SK-N-SH (cell line): ENCODE measurements at regions not wholly inside any gene's neighbourhood (a gene's known extent, or its start where the extent isn't known, plus 50 kb on each side); places are given as distances from the start of the nearest gene placed in this dataset.

Experiments
- CTCF ChIA-PET: fragments of 300-600, 350-600 bp; formaldehyde crosslinking; extraction: SDS; loops from one replicate; lab custom pipeline; 2021; lab: Yijun Ruan, JAX
- POLR2A ChIA-PET: fragments of 350-600 bp; sonication (Branson Sonifier 250); formaldehyde crosslinking; extraction: SDS; loops from one replicate; lab custom pipeline; 2020; ENCODE audit warnings: antibody characterized with exemption, inconsistent platforms; lab: Yijun Ruan, JAX
- DNase-seq: peaks from one replicate; pipeline ENCODE4 v3.0.0; 2012
- H2AFZ ChIP-seq: fragments of 200-600 bp; sonication (generic); 2 replicates; pipeline ENCODE4 v1.8.1; 2016; ENCODE audit warnings: antibody characterized with exemption, mild to moderate bottlenecking, low read depth
- H3F3A ChIP-seq: fragments of 200-600 bp; sonication (generic); replicated peaks from 2 replicates; pipeline ENCODE3; 2016; ENCODE audit warnings: antibody characterized with exemption, mild to moderate bottlenecking; ENCODE audit not compliant: insufficient read depth
- H3K27ac ChIP-seq, 2 experiments: fragments of 200-500 bp in 1 of 2; fragments of 200-600 bp in 1 of 2; sonication (Bioruptor generic) in 1 of 2; sonication (generic), shearing (Covaris generic) in 1 of 2; 2 replicates each; pipeline versions ENCODE4 v1.5.1 to v1.6.1; 2014 to 2016; ENCODE audit warnings: low read depth in 2 of 2, inconsistent platforms in 1 of 2, low read length in 1 of 2, mild to moderate bottlenecking in 1 of 2, mixed read lengths in 1 of 2
- H3K27me3 ChIP-seq: fragments of 200-600 bp; sonication (generic), shearing (Covaris generic); 2 replicates; pipeline ENCODE4 v1.6.1; 2016; ENCODE audit warnings: mixed run types; ENCODE audit not compliant: insufficient read depth
- H3K36me3 ChIP-seq, 2 experiments: fragments of 200-500 bp in 1 of 2; fragments of 200-600 bp in 1 of 2; sonication (Bioruptor generic) in 1 of 2; sonication (generic) in 1 of 2; replicated peaks in 1 of 2; 2 replicates each; pipeline versions ENCODE3 to v1.5.1; 2014 to 2016; ENCODE audit warnings: low read length in 1 of 2, mild to moderate bottlenecking in 1 of 2; ENCODE audit not compliant: insufficient read depth in 2 of 2, control insufficient read depth in 1 of 2
- H3K4me1 ChIP-seq, 2 experiments: fragments of 200-500 bp in 1 of 2; fragments of 200-600 bp in 1 of 2; sonication (Bioruptor generic) in 1 of 2; sonication (generic), shearing (Covaris generic) in 1 of 2; 2 replicates each; pipeline versions ENCODE4 v1.5.1 to v1.6.1; 2014 to 2016; ENCODE audit warnings: low read depth in 1 of 2, low read length in 1 of 2, mixed run types in 1 of 2; ENCODE audit not compliant: insufficient read depth in 2 of 2, control insufficient read depth in 1 of 2
- H3K4me2 ChIP-seq: fragments of 200-600 bp; sonication (generic), shearing (Covaris generic); 2 replicates; pipeline ENCODE4 v1.6.1; 2017; ENCODE audit warnings: mixed run types
- H3K4me3 ChIP-seq, 2 experiments: fragments of 200-500 bp in 1 of 2; fragments of 200-600 bp in 1 of 2; sonication (Bioruptor generic) in 1 of 2; sonication (generic), shearing (Covaris generic) in 1 of 2; 2 replicates each; pipeline versions ENCODE4 v1.5.1 to v1.8.1; 2014 to 2016; ENCODE audit warnings: low read depth in 2 of 2, inconsistent platforms in 1 of 2, low read length in 1 of 2, mild to moderate bottlenecking in 1 of 2, mixed read lengths in 1 of 2, moderate library complexity in 1 of 2
- H3K79me2 ChIP-seq: fragments of 200-600 bp; sonication (generic); 2 replicates; pipeline ENCODE4 v1.8.1; 2017; ENCODE audit warnings: mild to moderate bottlenecking; ENCODE audit not compliant: insufficient read depth
- H3K9ac ChIP-seq: fragments of 200-600 bp; sonication (generic); 2 replicates; pipeline ENCODE4 v1.6.1; 2017; ENCODE audit warnings: mixed run types
- H3K9me2 ChIP-seq: fragments of 200-600 bp; sonication (generic); 2 replicates; pipeline ENCODE4 v1.6.1; 2017; ENCODE audit warnings: mixed run types
- H3K9me3 ChIP-seq: fragments of 200-600 bp; sonication (generic); 2 replicates; pipeline ENCODE4 v1.6.1; 2017; ENCODE audit warnings: mixed run types, mild to moderate bottlenecking, moderate library complexity
- H4K20me1 ChIP-seq: fragments of 200-600 bp; sonication (generic); 2 replicates; pipeline ENCODE4 v1.6.1; 2017; ENCODE audit warnings: mild to moderate bottlenecking, mixed run types; ENCODE audit not compliant: insufficient read depth
- EP300 ChIP-seq, 2 experiments: IDR thresholded peaks; 2 replicates each; pipeline versions ENCODE4 v1.4.0 to v1.6.1; 2012; ENCODE audit warnings: borderline replicate concordance in 1 of 2, low read depth in 1 of 2, low read length in 1 of 2
- FOXJ3 ChIP-seq: sonication (generic); formaldehyde crosslinking; IDR thresholded peaks from 2 replicates; pipeline ENCODE4 v1.5.1; 2020; ENCODE audit warnings: mild to moderate bottlenecking, missing genetic modification reagents
- FOXM1 ChIP-seq: IDR thresholded peaks from 2 replicates; pipeline ENCODE4 v1.4.0; 2012; ENCODE audit warnings: low read depth, mild to moderate bottlenecking
- GABPA ChIP-seq: IDR thresholded peaks from 2 replicates; pipeline ENCODE4 v1.4.0; 2012; ENCODE audit warnings: low read depth, mild to moderate bottlenecking
- GATA2 ChIP-seq: sonication (generic); formaldehyde crosslinking; IDR thresholded peaks from 2 replicates; pipeline ENCODE4 v1.5.0; 2020; ENCODE audit warnings: mild to moderate bottlenecking, missing genetic modification reagents
- JUND ChIP-seq: IDR thresholded peaks from 2 replicates; pipeline ENCODE4 v1.4.0; 2012
- MEF2A ChIP-seq: IDR thresholded peaks from 2 replicates; pipeline ENCODE4 v1.4.0; 2012; ENCODE audit warnings: low read depth, borderline replicate concordance
- MXI1 ChIP-seq: IDR thresholded peaks from 2 replicates; pipeline ENCODE4 v1.6.1; 2012; ENCODE audit warnings: mild to moderate bottlenecking, low read depth, low read length, improper control_type of control experiment
- RAD21 ChIP-seq: IDR thresholded peaks from 2 replicates; pipeline ENCODE4 v1.6.1; 2012; ENCODE audit warnings: mild to moderate bottlenecking, low read length
- RXRA ChIP-seq: IDR thresholded peaks from 2 replicates; pipeline ENCODE4 v1.4.0; 2012; ENCODE audit warnings: low read depth, mild to moderate bottlenecking, borderline replicate concordance
- TCF12 ChIP-seq: IDR thresholded peaks from 2 replicates; pipeline ENCODE4 v1.4.0; 2012
- TEAD4 ChIP-seq: IDR thresholded peaks from 2 replicates; pipeline ENCODE4 v1.4.0; 2012; ENCODE audit warnings: mild to moderate bottlenecking, borderline replicate concordance; ENCODE audit not compliant: insufficient read depth
- WGBS: methylation state at CpG from one replicate; pipeline ENCODE4 v1.1.6; 2017; ENCODE audit warnings: low lambda C conversion rate; 5-methylcytosine and 5-hydroxymethylcytosine counted together
- TF ChIP-seq, protein P1 (sequence below): fragments of 200-600 bp; sonication (generic); IDR thresholded peaks from 2 replicates; pipeline ENCODE4 v1.6.1; 2017; ENCODE audit warnings: antibody characterized with exemption, mild to moderate bottlenecking, moderate library complexity
- TF ChIP-seq, protein P2 (sequence below): IDR thresholded peaks from 2 replicates; pipeline ENCODE4; 2012
- TF ChIP-seq, protein P3 (sequence below): IDR thresholded peaks from 2 replicates; pipeline ENCODE4 v1.4.0; 2012; ENCODE audit warnings: low read depth, borderline replicate concordance

DNA sequence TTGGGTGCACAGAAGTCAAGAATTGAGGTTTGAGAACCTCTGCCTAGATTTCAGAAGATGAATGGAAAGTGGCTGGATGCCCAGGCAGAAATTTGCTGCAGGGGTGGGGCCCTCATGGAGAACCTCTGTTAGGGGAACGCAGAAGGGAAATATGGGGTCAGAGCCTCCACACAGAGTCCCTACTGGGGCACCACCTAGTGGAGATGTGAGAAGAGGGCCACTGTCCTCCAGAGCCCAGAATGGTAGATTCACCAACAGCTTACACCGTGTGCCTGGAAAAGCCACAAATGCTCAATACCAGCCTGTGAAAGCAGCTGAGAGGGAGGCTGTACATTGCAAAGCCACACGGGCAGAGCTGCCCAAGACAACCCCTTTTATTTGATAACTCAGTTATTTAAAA lies 383.5 kb downstream of the TLE4 start:
- H3K27ac ChIP-seq = no peak overlapping the region
- H3F3A ChIP-seq = no peaks in the 10 kb centered on the region
- ChIA-PET POLR2A (no interaction called here), CTCF (interaction anchor here (1.3 kb wide), 1 partner anchor 9 kb away, joined by 3 read pairs; no protein-coding TSS in a partner anchor)
- H3K9me3 ChIP-seq = no peaks in the 10 kb centered on the region
- peak; percentile 24; the same call in 1 of the 2 replicates for TF ChIP-seq RAD21
- TF ChIP-seq, protein P1, sequence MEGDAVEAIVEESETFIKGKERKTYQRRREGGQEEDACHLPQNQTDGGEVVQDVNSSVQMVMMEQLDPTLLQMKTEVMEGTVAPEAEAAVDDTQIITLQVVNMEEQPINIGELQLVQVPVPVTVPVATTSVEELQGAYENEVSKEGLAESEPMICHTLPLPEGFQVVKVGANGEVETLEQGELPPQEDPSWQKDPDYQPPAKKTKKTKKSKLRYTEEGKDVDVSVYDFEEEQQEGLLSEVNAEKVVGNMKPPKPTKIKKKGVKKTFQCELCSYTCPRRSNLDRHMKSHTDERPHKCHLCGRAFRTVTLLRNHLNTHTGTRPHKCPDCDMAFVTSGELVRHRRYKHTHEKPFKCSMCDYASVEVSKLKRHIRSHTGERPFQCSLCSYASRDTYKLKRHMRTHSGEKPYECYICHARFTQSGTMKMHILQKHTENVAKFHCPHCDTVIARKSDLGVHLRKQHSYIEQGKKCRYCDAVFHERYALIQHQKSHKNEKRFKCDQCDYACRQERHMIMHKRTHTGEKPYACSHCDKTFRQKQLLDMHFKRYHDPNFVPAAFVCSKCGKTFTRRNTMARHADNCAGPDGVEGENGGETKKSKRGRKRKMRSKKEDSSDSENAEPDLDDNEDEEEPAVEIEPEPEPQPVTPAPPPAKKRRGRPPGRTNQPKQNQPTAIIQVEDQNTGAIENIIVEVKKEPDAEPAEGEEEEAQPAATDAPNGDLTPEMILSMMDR = peak; percentile 40
- TF ChIP-seq GATA2 (CRISPR knock-in tag) = no peak
- no peak for TF ChIP-seq FOXJ3 (CRISPR knock-in tag)
- no peaks in the 10 kb centered on the region for H4K20me1 ChIP-seq
- no peaks in the 10 kb centered on the region for H3K27me3 ChIP-seq
- no peak for DNase-seq
- no peaks in the 10 kb centered on the region for H3K79me2 ChIP-seq
- H3K36me3 ChIP-seq = no peaks in the 10 kb centered on the region
- no peak overlapping the region for H3K4me2 ChIP-seq
- H2AFZ ChIP-seq = no peak overlapping the region
- 48% methylated on average over 3 of the region's 3 CpGs for WGBS
- H3K9me2 ChIP-seq = no peaks in the 10 kb centered on the region
- H3K9ac ChIP-seq = no peak overlapping the region
- H3K4me1 ChIP-seq = no peaks in the 10 kb centered on the region; a peak in 1 of 4 replicates
- no peak overlapping the region for H3K4me3 ChIP-seq

DNA sequence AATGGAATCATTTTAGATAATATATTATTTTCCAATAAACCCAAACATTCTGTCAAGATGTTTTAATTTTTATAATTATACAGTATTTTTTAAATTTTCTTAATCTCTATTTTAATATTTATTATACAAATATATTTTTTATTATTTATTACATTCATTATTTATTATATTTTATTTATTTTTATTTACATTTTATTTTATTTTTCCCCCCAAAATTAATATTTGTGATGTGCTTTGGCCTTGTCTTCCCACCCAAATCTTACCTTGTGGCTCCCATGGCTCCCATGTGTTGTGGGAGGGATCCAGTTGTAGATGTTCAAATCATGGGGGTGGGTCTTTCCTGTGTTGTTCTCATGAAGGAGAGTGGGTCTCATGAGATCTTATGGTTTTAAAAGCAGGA lies 382.1 kb downstream of the TLE4 start:
- Histone ChIP-seq H3K9me3 (no peaks in the 10 kb centered on the region), H3F3A (no peaks in the 10 kb centered on the region), H2AFZ (no peak overlapping the region), H3K9me2 (no peaks in the 10 kb centered on the region), H4K20me1 (no peaks in the 10 kb centered on the region), H3K27ac (no peak overlapping the region), H3K9ac (no peak overlapping the region), H3K4me1 (no peaks in the 10 kb centered on the region; a peak in 1 of 4 replicates), H3K4me3 (no peak overlapping the region), H3K79me2 (no peaks in the 10 kb centered on the region), H3K4me2 (no peak overlapping the region), H3K27me3 (no peaks in the 10 kb centered on the region), H3K36me3 (no peaks in the 10 kb centered on the region)
- ChIA-PET CTCF (no interaction called here), POLR2A (no interaction called here)
- TF ChIP-seq RAD21 (no peak), TCF12 (no peak), JUND (no peak), MEF2A (no peak), TEAD4 (no peak), GATA2 (CRISPR knock-in tag) (no peak), RXRA (no peak), EP300 (IDR thresholded peaks at IDR 0.05; ENCODE audit: borderline replicate concordance in 1 of 2, low read depth in 1 of 2, low read length in 1 of 2) (no peak), GABPA (no peak), MXI1 (no peak), FOXM1 (no peak)
- TF ChIP-seq, protein P2, sequence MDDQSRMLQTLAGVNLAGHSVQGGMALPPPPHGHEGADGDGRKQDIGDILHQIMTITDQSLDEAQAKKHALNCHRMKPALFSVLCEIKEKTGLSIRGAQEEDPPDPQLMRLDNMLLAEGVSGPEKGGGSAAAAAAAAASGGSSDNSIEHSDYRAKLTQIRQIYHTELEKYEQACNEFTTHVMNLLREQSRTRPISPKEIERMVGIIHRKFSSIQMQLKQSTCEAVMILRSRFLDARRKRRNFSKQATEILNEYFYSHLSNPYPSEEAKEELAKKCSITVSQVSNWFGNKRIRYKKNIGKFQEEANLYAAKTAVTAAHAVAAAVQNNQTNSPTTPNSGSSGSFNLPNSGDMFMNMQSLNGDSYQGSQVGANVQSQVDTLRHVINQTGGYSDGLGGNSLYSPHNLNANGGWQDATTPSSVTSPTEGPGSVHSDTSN = no peak
- TF ChIP-seq, protein P3, sequence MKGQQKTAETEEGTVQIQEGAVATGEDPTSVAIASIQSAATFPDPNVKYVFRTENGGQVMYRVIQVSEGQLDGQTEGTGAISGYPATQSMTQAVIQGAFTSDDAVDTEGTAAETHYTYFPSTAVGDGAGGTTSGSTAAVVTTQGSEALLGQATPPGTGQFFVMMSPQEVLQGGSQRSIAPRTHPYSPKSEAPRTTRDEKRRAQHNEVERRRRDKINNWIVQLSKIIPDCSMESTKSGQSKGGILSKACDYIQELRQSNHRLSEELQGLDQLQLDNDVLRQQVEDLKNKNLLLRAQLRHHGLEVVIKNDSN = no peak
- no peak for DNase-seq
